K562 (cell line): ENCODE measurements at regions not wholly inside any gene's neighbourhood (a gene's known extent, or its start where the extent isn't known, plus 50 kb on each side); places are given as distances from the start of the nearest gene placed in this dataset.

Experiments
- ATAC-seq: fragments of 200-7000 bp; cut with Tn5 transposase; 3 replicates; pipeline ENCODE4 v1.9.1; 2020; ENCODE audit warnings: moderate library complexity
- BruUV-seq: library from RNA; stranded (reverse); fragments of 400-500 nt; replicated peaks from 2 replicates; lab custom pipeline; 2021; lab: Mats Ljungman, UMichigan
- CTCF ChIA-PET: fragments of 300-600 bp; formaldehyde crosslinking; extraction: SDS; loops from one replicate; lab custom pipeline; 2021; ENCODE audit warnings: low intra/inter-chr PET ratio; lab: Yijun Ruan, JAX
- POLR2A ChIA-PET: fragments of 300-600, 350-650 bp; sonication (Branson Sonifier 250); formaldehyde crosslinking; extraction: SDS; loops from one replicate; lab custom pipeline; 2021; ENCODE audit warnings: antibody characterized with exemption, inconsistent platforms; lab: Yijun Ruan, JAX
- DNase-seq, 4 experiments: peaks; one replicate each; pipeline versions ENCODE4 v3.0.0 to v3.0.0-alpha.2; 2011 to 2018; ENCODE audit warnings: low spot score in 3 of 4, mixed read lengths in 3 of 4; ENCODE audit errors: extremely low read depth in 1 of 4
- FAIRE-seq: peaks from 2 replicates; lab custom pipeline; 2011; peaks lifted over from hg19 to GRCh38; lab: Jason Lieb, UNC
- H2AFZ ChIP-seq: 2 replicates; pipeline ENCODE4 v1.6.0; 2011; ENCODE audit warnings: low read depth, low read length, control low read depth, inconsistent platforms
- H3K27ac ChIP-seq: fragments of 200-600 bp; 3 replicates; pipeline ENCODE4 v1.8.0; 2011; ENCODE audit warnings: low read depth, mild to moderate bottlenecking, control low read depth, inconsistent platforms, low read length, moderate library complexity, mixed read lengths; ENCODE audit errors: extremely low read depth
- H3K27me3 ChIP-seq, 2 experiments: fragments of 300-600 bp in 1 of 2; 2 replicates in 1 of 2; 3 replicates in 1 of 2; pipeline versions ENCODE4 v1.6.0 to v1.8.0; 2011; ENCODE audit warnings: inconsistent platforms in 2 of 2, low read length in 2 of 2, mild to moderate bottlenecking in 1 of 2, mixed read lengths in 1 of 2, moderate library complexity in 1 of 2; ENCODE audit not compliant: control insufficient read depth in 2 of 2, insufficient read depth in 2 of 2
- H3K36me3 ChIP-seq: fragments of 300-600 bp; 3 replicates; pipeline ENCODE4 v1.8.0; 2011; ENCODE audit warnings: mild to moderate bottlenecking, low read length, inconsistent platforms; ENCODE audit not compliant: control insufficient read depth, insufficient read depth
- H3K4me1 ChIP-seq, 2 experiments: fragments of 200-600 bp in 1 of 2; replicated peaks in 1 of 2; 2 replicates in 1 of 2; 3 replicates in 1 of 2; pipeline versions ENCODE4 v1.5.1 to v1.8.0; 2011; ENCODE audit warnings: inconsistent platforms in 2 of 2, low read length in 2 of 2, mild to moderate bottlenecking in 1 of 2, mixed read lengths in 1 of 2, moderate library complexity in 1 of 2; ENCODE audit not compliant: control insufficient read depth in 2 of 2, insufficient read depth in 2 of 2
- H3K4me2 ChIP-seq: 2 replicates; pipeline ENCODE4 v1.6.1; 2011; ENCODE audit warnings: low read length, control low read depth, inconsistent platforms, mixed read lengths; ENCODE audit not compliant: insufficient read depth
- H3K4me3 ChIP-seq: fragments of 200-600 bp; sonication (generic), shearing (Covaris generic); 2 replicates; pipeline ENCODE4 v1.5.1; 2016; ENCODE audit warnings: control low read depth, inconsistent platforms
- H3K79me2 ChIP-seq: fragments of 200-600 bp; 3 replicates; pipeline ENCODE4 v1.8.0; 2011; ENCODE audit warnings: low read length, inconsistent platforms; ENCODE audit not compliant: control insufficient read depth, insufficient read depth
- H3K9ac ChIP-seq, 2 experiments: 2 replicates each; pipeline versions ENCODE4 v1.6.0 to v1.6.1; 2011; ENCODE audit warnings: low read depth in 2 of 2, low read length in 2 of 2, control low read depth in 1 of 2, inconsistent platforms in 1 of 2, mild to moderate bottlenecking in 1 of 2, mixed read lengths in 1 of 2; ENCODE audit not compliant: insufficient read depth in 1 of 2
- H3K9me1 ChIP-seq: one replicate; pipeline ENCODE4 v1.6.0; 2011; ENCODE audit warnings: inconsistent platforms, mild to moderate bottlenecking, low read length, moderate library complexity; ENCODE audit not compliant: control insufficient read depth, insufficient read depth
- H3K9me3 ChIP-seq: replicated peaks from 2 replicates; pipeline ENCODE4 v1.5.1; 2011; ENCODE audit warnings: low read depth, low read length, inconsistent platforms; ENCODE audit not compliant: control insufficient read depth, insufficient read depth
- H4K20me1 ChIP-seq: replicated peaks from 2 replicates; pipeline ENCODE4 v1.6.1; 2011; ENCODE audit warnings: low read length, inconsistent platforms, mixed read lengths; ENCODE audit not compliant: control insufficient read depth, insufficient read depth
- ATF7 ChIP-seq: fragments of 450-650 bp; IDR thresholded peaks from 2 replicates; pipeline ENCODE4 v1.7.1; 2014; ENCODE audit warnings: mild to moderate bottlenecking, moderate library complexity
- CBX5 ChIP-seq: IDR thresholded peaks from 2 replicates; pipeline ENCODE4 v1.6.1; 2014; ENCODE audit warnings: low read depth, borderline replicate concordance
- DEAF1 ChIP-seq: fragments of 450-650 bp; formaldehyde crosslinking; IDR thresholded peaks from 2 replicates; pipeline ENCODE4 v1.4.0; 2020; ENCODE audit warnings: mild to moderate bottlenecking, moderate library complexity
- ELF2 ChIP-seq: fragments of 250-450 bp; sonication (Bioruptor Pico); IDR thresholded peaks from 2 replicates; pipeline ENCODE4 v1.5.0; 2021; ENCODE audit warnings: mild to moderate bottlenecking
- HDAC8 ChIP-seq: fragments of 450-650 bp; IDR thresholded peaks from 2 replicates; pipeline ENCODE4 v1.6.1; 2016; ENCODE audit warnings: mild to moderate bottlenecking, missing genetic modification characterization, moderate library complexity, missing compliant biosample characterization
- MAZ ChIP-seq, 2 experiments: fragments of 450-650 bp in 1 of 2; sonication (generic) in 1 of 2; formaldehyde crosslinking; IDR thresholded peaks in 1 of 2; conservative IDR thresholded peaks in 1 of 2; 2 replicates each; pipeline versions ENCODE4 v1.4.0 to v1.5.0; 2020; ENCODE audit warnings: mild to moderate bottlenecking in 1 of 2, missing genetic modification reagents in 1 of 2
- NFYB ChIP-seq: IDR thresholded peaks from 2 replicates; pipeline ENCODE4 v1.6.1; 2011; ENCODE audit warnings: mild to moderate bottlenecking, moderate library complexity; ENCODE audit not compliant: insufficient read length; ENCODE audit errors: extremely low read depth
- PHB2 ChIP-seq: fragments of 450-650 bp; IDR thresholded peaks from 2 replicates; pipeline ENCODE4 v1.6.1; 2017; ENCODE audit warnings: low read depth
- POLR2B ChIP-seq: fragments of 450-650 bp; IDR thresholded peaks from 2 replicates; pipeline ENCODE4 v1.6.1; 2018; ENCODE audit warnings: low read depth; ENCODE audit not compliant: partially characterized antibody
- SAFB2 ChIP-seq: fragments of 200-400 bp; formaldehyde crosslinking; IDR thresholded peaks from 2 replicates; pipeline ENCODE4 v1.6.1; 2018; ENCODE audit warnings: borderline replicate concordance, low read length, low read depth, moderate library complexity; ENCODE audit not compliant: severe bottlenecking
- SUPT5H ChIP-seq: fragments of 450-650 bp; IDR thresholded peaks from 2 replicates; pipeline ENCODE4 v1.6.1; 2016
- TGIF2 ChIP-seq: sonication (generic); formaldehyde crosslinking; IDR thresholded peaks from 2 replicates; pipeline ENCODE4 v1.8.1; 2022; ENCODE audit warnings: mild to moderate bottlenecking, missing genetic modification reagents, moderate library complexity
- THAP7 ChIP-seq: fragments of 250-450 bp; sonication (Bioruptor Pico); IDR thresholded peaks from 2 replicates; pipeline ENCODE4 v1.5.0; 2021
- ZFP36 ChIP-seq: fragments of 150-350 bp; IDR thresholded peaks from 2 replicates; pipeline ENCODE4 v1.6.1; 2018; ENCODE audit warnings: low read length, low read depth; ENCODE audit not compliant: partially characterized antibody
- ZNF311 ChIP-seq: fragments of 250-450 bp; sonication (Bioruptor Pico); IDR thresholded peaks from 2 replicates; pipeline ENCODE4 v1.4.0; 2020; ENCODE audit warnings: mild to moderate bottlenecking, moderate library complexity
- ZNF398 ChIP-seq: fragments of 250-450 bp; sonication (Bioruptor Pico); IDR thresholded peaks from 2 replicates; pipeline ENCODE4 v1.8.0; 2021; ENCODE audit warnings: moderate library complexity, mild to moderate bottlenecking, inconsistent platforms
- ZNF507 ChIP-seq: conservative IDR thresholded peaks from 2 replicates; pipeline ENCODE4 v1.6.1; 2017; ENCODE audit warnings: missing genetic modification characterization, missing compliant biosample characterization
- ZNF740 ChIP-seq, 3 experiments: fragments of 200-800 bp in 1 of 3; sonication (Bioruptor generic) in 1 of 3; sonication (generic) in 1 of 3; formaldehyde crosslinking in 1 of 3; IDR thresholded peaks; 2 replicates each; pipeline versions ENCODE4 v1.6.1 to v1.8.0; 2016 to 2022; ENCODE audit warnings: mild to moderate bottlenecking in 2 of 3, missing compliant biosample characterization in 2 of 3, missing genetic modification characterization in 2 of 3, missing genetic modification reagents in 1 of 3
- WGBS: fragments of 100-300 bp; shearing (Covaris generic); methylation state at CpG from one replicate; pipeline ENCODE4 v1.1.6; 2016; ENCODE audit warnings: low coverage, mixed read lengths; ENCODE audit not compliant: insufficient coverage; ENCODE audit errors: missing lambda C conversion rate; 5-methylcytosine and 5-hydroxymethylcytosine counted together
- in situ Hi-C: fragments of 300-500 bp; cut with MboI; formaldehyde crosslinking; loops from 4 replicates; pipeline ENCODE4 v1.15.0; 2018; ENCODE audit warnings: inconsistent platforms, mixed read lengths
- intact Hi-C: fragments of 100-400 bp; cut with micrococcal nuclease; formaldehyde crosslinking; loops from 2 replicates; pipeline ENCODE4 v1.14.2; 2022

- TF ChIP-seq CBX5 = no peak
- TF ChIP-seq DEAF1 (CRISPR knock-in tag) = no peak
- TF ChIP-seq POLR2B = no peak
- no peak for TF ChIP-seq ZFP36
- TF ChIP-seq PHB2 = no peak
- no peak for TF ChIP-seq ATF7
- TF ChIP-seq ELF2 (CRISPR knock-in tag) = no peak
- TF ChIP-seq, all 486 proteins: peak for 0
These were observed 130.6 kb upstream of the FERMT1 start (continued) for GRCh38 chr20:6253396-6253795.

- H2AFZ ChIP-seq = no peak overlapping the region
- DNase-seq = no peak
- no peak for FAIRE-seq
- BruUV-seq = no TSS peak
- POLR2A ChIA-PET = no interaction called here
- WGBS = 6% methylated on average over 3 of the region's 4 CpGs
- no peaks in the 10 kb centered on the region for H3K27me3 ChIP-seq
- no peaks in the 10 kb centered on the region for H3K9me3 ChIP-seq
- in situ Hi-C loops (no loop called here), intact Hi-C loops (no loop called here)
- no peaks in the 10 kb centered on the region for H4K20me1 ChIP-seq
- CTCF ChIA-PET = no interaction called here
- no peak overlapping the region for H3K27ac ChIP-seq
- no peak overlapping the region for H3K4me3 ChIP-seq
- no peak overlapping the region for H3K4me2 ChIP-seq
- ATAC-seq = no peak
- H3K4me1 ChIP-seq = no peaks in the 10 kb centered on the region
- H3K79me2 ChIP-seq = no peaks in the 10 kb centered on the region
- no peak overlapping the region for H3K9ac ChIP-seq
- no peaks in the 10 kb centered on the region for H3K36me3 ChIP-seq
- H3K9me1 ChIP-seq = no peaks in the 10 kb centered on the region
- TF ChIP-seq ZNF740 (CRISPR knock-in tag; IDR thresholded peaks at IDR 0.05) = no peak
- no peak for TF ChIP-seq ZNF740 (tag; IDR thresholded peaks at IDR 0.05)
- no peak for TF ChIP-seq TGIF2 (CRISPR knock-in tag)
- no peak for TF ChIP-seq ZNF311 (CRISPR knock-in tag)
- no peak for TF ChIP-seq ZNF398 (CRISPR knock-in tag)
- TF ChIP-seq THAP7 (CRISPR knock-in tag) = no peak
- TF ChIP-seq MAZ (CRISPR knock-in tag; conservative IDR thresholded peaks at IDR 0.05 in 1 of 2, IDR thresholded peaks at IDR 0.05 in 1 of 2) = no peak
- TF ChIP-seq SAFB2 = no peak
- TF ChIP-seq NFYB = no peak
- TF ChIP-seq SUPT5H = no peak
- no peak for TF ChIP-seq ZNF507 (tag)
- no peak for TF ChIP-seq HDAC8
These were observed 122.6 kb upstream of the FERMT1 start for GRCh38 chr20:6245436-6245835.
